Heart left ventricle (tissue), 16 donors: ENCODE measurements at regions not wholly inside any gene's neighbourhood (a gene's known extent, or its start where the extent isn't known, plus 50 kb on each side); places are given as distances from the start of the nearest gene placed in this dataset.

Experiments used
- ATAC-seq, 4 donors: fragments of 200-7000 bp; cut with Tn5 transposase; one replicate each; pipeline ENCODE4 v1.9.1; 2020 to 2022; ENCODE audit warnings: moderate library complexity in 4 of 4, mild to moderate bottlenecking in 3 of 4, moderate number of reproducible peaks in 1 of 4
- DNase-seq, 5 donors: peaks; one replicate each; pipeline ENCODE4 v3.0.0-alpha.2; 2020
- H3K27ac ChIP-seq, 12 donors: fragments of 200-600 bp; sonication (generic) in 4 of 12; one replicate each; pipeline versions ENCODE4 v1.5.0 to v1.8.0; 2016 to 2022; ENCODE audit warnings: mild to moderate bottlenecking in 2 of 12
- H3K27me3 ChIP-seq, 9 donors: fragments of 200-600 bp; sonication (generic) in 2 of 9; one replicate each; pipeline versions ENCODE4 v1.5.1 to v1.8.0; 2016 to 2022; ENCODE audit warnings: mild to moderate bottlenecking in 3 of 9
- H3K36me3 ChIP-seq, 9 donors: fragments of 200-600 bp; sonication (generic) in 2 of 9; one replicate each; pipeline versions ENCODE4 v1.5.0 to v1.8.0; 2018 to 2022; ENCODE audit warnings: mild to moderate bottlenecking in 2 of 9
- H3K4me1 ChIP-seq, 12 donors: fragments of 200-600 bp; sonication (generic) in 4 of 12; one replicate each; pipeline versions ENCODE4 v1.5.0 to v1.8.0; 2016 to 2022; ENCODE audit warnings: mild to moderate bottlenecking in 3 of 12
- H3K4me3 ChIP-seq, 12 donors: fragments of 200-600 bp; sonication (generic) in 4 of 12; one replicate each; pipeline versions ENCODE4 v1.5.0 to v1.8.0; 2017 to 2022; ENCODE audit warnings: mild to moderate bottlenecking in 9 of 12, moderate library complexity in 4 of 12
- H3K9me3 ChIP-seq, 12 donors: fragments of 200-600 bp; sonication (generic) in 4 of 12; one replicate each; pipeline versions ENCODE4 v1.5.0 to v1.8.0; 2016 to 2022; ENCODE audit warnings: mild to moderate bottlenecking in 1 of 12
- CTCF ChIP-seq, 12 donors: fragments of 200-600 bp; sonication (generic) in 4 of 12; IDR thresholded peaks; one replicate each; pipeline versions ENCODE4 v1.5.0 to v1.8.0; 2018 to 2022; ENCODE audit warnings: antibody characterized with exemption in 12 of 12, mild to moderate bottlenecking in 5 of 12
- POLR2A ChIP-seq, 2 donors: fragments of 450-650 bp; IDR thresholded peaks; one replicate each; pipeline ENCODE4 v1.6.1; 2017; ENCODE audit warnings: antibody characterized with exemption in 2 of 2, mild to moderate bottlenecking in 2 of 2, moderate library complexity in 2 of 2
- WGBS, 4 donors: extraction: QIAGEN DNeasy Blood & Tissue Kit in 2 of 4; methylation state at CpG; one replicate each; pipeline versions ENCODE4 v1.1.5 to v1.1.7; 2013 to 2018; 5-methylcytosine and 5-hydroxymethylcytosine counted together
- intact Hi-C, 10 donors: fragments of 100-400 bp; cut with DNase I; formaldehyde crosslinking; loops; one replicate each; pipeline versions ENCODE4 v1.11.1 to v1.14.2; 2022
- donor health status: ischemic (EF 13 %, LVEDD 7.1; RV severe dilation, severe dysfunction).
- donor health status: healthy with polysubstance abuse.
- donor health status: DM: no; HTN: yes; CAD: no.
- donor health status: DM: no; HTN: no; CAD: no.
- donor health status: ischemic (EF 25% LVEDD 6.9; RV normal size, moderate dysfunction).
- donor health status: ischemic (EF 25% LVEDD 5.7; RV mildly dilated, moderate dysfunction).
- donor health status: healthy.
- donor health status: DM: yes; HTN: yes; CAD: no.
- donor health status: ischemic (EF 35%, LVEDD 5.7; RV mildly dilated, moderate dysfunction).
- donor health status: nonischemic (EF 11% LVEDD 7.7; RV severe dilation, severe dysfunction).
- donor health status: DM: yes; HTN: yes; CAD: no.
- donor health status: PGD.
- donor health status: ischemic (EF 29% LVEDD 5.4; RV normal size, mild dysfunction).
- donor health status: nonischemic (EF 23%, LVEDD 6.1; RV moderate dilation, normal function).

- Histone ChIP-seq H3K9me3 (no peaks in the 10 kb centered on the region), H3K27ac (no peak overlapping the region), H3K36me3 (no peaks in the 10 kb centered on the region), H3K4me3 (no peak overlapping the region), H3K27me3 (peaks cover 0 to 18% (median 0%) of the 10 kb centered on the region in 9 donors), H3K4me1 (no peaks in the 10 kb centered on the region)
- intact Hi-C loops: no loop called here
- TF ChIP-seq POLR2A (IDR thresholded peaks at IDR 0.05) (no peak), CTCF (IDR thresholded peaks at IDR 0.05) (no peak)
- WGBS, 4 donors: 54 to 60% (median 58%) methylated on average over 2 of the region's 2 CpGs
- DNase-seq (no peak), ATAC-seq (no peak)
These were observed 165.2 kb downstream of the C1orf94 start for GRCh38 chr1:34341896-34342295.

GRCh38 chr1:34342334-34342733 lies 165.6 kb downstream of the C1orf94 start:
- no peak for ATAC-seq
- TF ChIP-seq POLR2A (IDR thresholded peaks at IDR 0.05): no peak
- TF ChIP-seq CTCF (IDR thresholded peaks at IDR 0.05): no peak

GRCh38 chr1:34346128-34346527 lies 169.4 kb downstream of the C1orf94 start:
- ATAC-seq (no peak), DNase-seq (no peak)
- 47 to 57% (median 50%) methylated on average over 3 of the region's 3 CpGs for WGBS, 4 donors

More at GRCh38 chr1:34342334-34342733, 165.6 kb downstream of the C1orf94 start:
- DNase-seq: no peak
- Histone ChIP-seq H3K4me3 (no peak overlapping the region), H3K36me3 (no peaks in the 10 kb centered on the region), H3K27me3 (peaks cover 0 to 18% (median 0%) of the 10 kb centered on the region in 9 donors), H3K4me1 (no peaks in the 10 kb centered on the region), H3K27ac (no peak overlapping the region), H3K9me3 (no peaks in the 10 kb centered on the region)
- intact Hi-C loops: no loop called here
- 83 to 92% (median 87%) methylated on average over 1 of the region's 1 CpG for WGBS, 4 donors

GRCh38 chr1:34353409-34353808 lies 176.7 kb downstream of the C1orf94 start:
- ATAC-seq (no peak), DNase-seq (no peak)
- no peaks in the 10 kb centered on the region for H3K4me1 ChIP-seq
- no peak overlapping the region for H3K27ac ChIP-seq
- H3K9me3 ChIP-seq: no peaks in the 10 kb centered on the region
- WGBS, 4 donors: 81 to 89% (median 84%) methylated on average over 2 of the region's 2 CpGs
- peaks cover 0 to 14% (median 8%) of the 10 kb centered on the region in 9 donors for H3K27me3 ChIP-seq
- TF ChIP-seq CTCF (IDR thresholded peaks at IDR 0.05) (no peak), POLR2A (IDR thresholded peaks at IDR 0.05) (no peak)
- H3K4me3 ChIP-seq: no peak overlapping the region
- H3K36me3 ChIP-seq: no peaks in the 10 kb centered on the region
- intact Hi-C loops: no loop called here

More at GRCh38 chr1:34346128-34346527, 169.4 kb downstream of the C1orf94 start:
- peaks cover 0 to 10% (median 0%) of the 10 kb centered on the region in 9 donors for H3K27me3 ChIP-seq
- H3K9me3 ChIP-seq: no peaks in the 10 kb centered on the region
- H3K4me1 ChIP-seq: no peaks in the 10 kb centered on the region
- no peaks in the 10 kb centered on the region for H3K36me3 ChIP-seq
- intact Hi-C loops: no loop called here
- TF ChIP-seq POLR2A (IDR thresholded peaks at IDR 0.05) (no peak), CTCF (IDR thresholded peaks at IDR 0.05) (no peak)
- H3K4me3 ChIP-seq: no peak overlapping the region
- H3K27ac ChIP-seq: no peak overlapping the region
